ENCODE measurements at regions not wholly inside any gene's neighbourhood (a gene's known extent, or its start where the extent isn't known, plus 50 kb on each side); places are given as distances from the start of the nearest gene placed in this dataset.

GRCh38 chr1:30631700-30632099 lies 91.7 kb downstream of the MATN1 start:
- no peak for TF ChIP-seq FOXP2 (optimal IDR thresholded peaks at IDR 0.05; ENCODE audit: borderline replicate concordance, extremely low read depth, extremely low read length, insufficient read depth)
- TF ChIP-seq TAF1 (IDR thresholded peaks at IDR 0.05; ENCODE audit: borderline replicate concordance, insufficient read depth, low read length): no peak
- no peak for TF ChIP-seq REST (IDR thresholded peaks at IDR 0.05; ENCODE audit: insufficient read depth in 1 of 2, low read depth in 2 of 2, low read length in 2 of 2)
- TF ChIP-seq SIN3A (IDR thresholded peaks at IDR 0.05; ENCODE audit: borderline replicate concordance, insufficient read depth, low read length): no peak
- no peak for TF ChIP-seq POLR2AphosphoS5 (IDR thresholded peaks at IDR 0.05; ENCODE audit: low read depth, low read length)

- TF ChIP-seq TAF1 (IDR thresholded peaks at IDR 0.05; ENCODE audit: borderline replicate concordance, insufficient read depth, low read length) (no peak), FOXP2 (optimal IDR thresholded peaks at IDR 0.05; ENCODE audit: borderline replicate concordance, extremely low read depth, extremely low read length, insufficient read depth) (no peak), SIN3A (IDR thresholded peaks at IDR 0.05; ENCODE audit: borderline replicate concordance, insufficient read depth, low read length) (no peak), REST (IDR thresholded peaks at IDR 0.05; ENCODE audit: insufficient read depth in 1 of 2, low read depth in 2 of 2, low read length in 2 of 2) (no peak), POLR2AphosphoS5 (IDR thresholded peaks at IDR 0.05; ENCODE audit: low read depth, low read length) (no peak)
Measured at GRCh38 chr1:30629501-30629900, 93.9 kb downstream of the MATN1 start.

- no peak for TF ChIP-seq FOXP2 (optimal IDR thresholded peaks at IDR 0.05; ENCODE audit: borderline replicate concordance, extremely low read depth, extremely low read length, insufficient read depth)
- no peak for TF ChIP-seq TAF1 (IDR thresholded peaks at IDR 0.05; ENCODE audit: borderline replicate concordance, insufficient read depth, low read length)
- TF ChIP-seq SIN3A (IDR thresholded peaks at IDR 0.05; ENCODE audit: borderline replicate concordance, insufficient read depth, low read length): no peak
- TF ChIP-seq POLR2AphosphoS5 (IDR thresholded peaks at IDR 0.05; ENCODE audit: low read depth, low read length): no peak
- no peak for TF ChIP-seq REST (IDR thresholded peaks at IDR 0.05; ENCODE audit: insufficient read depth in 1 of 2, low read depth in 2 of 2, low read length in 2 of 2)
Measured at GRCh38 chr1:30627994-30628393, 95.4 kb downstream of the MATN1 start.

GRCh38 chr1:30627206-30627605 lies 96.2 kb downstream of the MATN1 start:
- TF ChIP-seq SIN3A (IDR thresholded peaks at IDR 0.05; ENCODE audit: borderline replicate concordance, insufficient read depth, low read length) (no peak), TAF1 (IDR thresholded peaks at IDR 0.05; ENCODE audit: borderline replicate concordance, insufficient read depth, low read length) (no peak), FOXP2 (optimal IDR thresholded peaks at IDR 0.05; ENCODE audit: borderline replicate concordance, extremely low read depth, extremely low read length, insufficient read depth) (no peak), REST (IDR thresholded peaks at IDR 0.05; ENCODE audit: insufficient read depth in 1 of 2, low read depth in 2 of 2, low read length in 2 of 2) (no peak), POLR2AphosphoS5 (IDR thresholded peaks at IDR 0.05; ENCODE audit: low read depth, low read length) (no peak)

- no peak for TF ChIP-seq SIN3A (IDR thresholded peaks at IDR 0.05; ENCODE audit: borderline replicate concordance, insufficient read depth, low read length)
- no peak for TF ChIP-seq POLR2AphosphoS5 (IDR thresholded peaks at IDR 0.05; ENCODE audit: low read depth, low read length)
- no peak for TF ChIP-seq FOXP2 (optimal IDR thresholded peaks at IDR 0.05; ENCODE audit: borderline replicate concordance, extremely low read depth, extremely low read length, insufficient read depth)
- TF ChIP-seq REST (IDR thresholded peaks at IDR 0.05; ENCODE audit: insufficient read depth in 1 of 2, low read depth in 2 of 2, low read length in 2 of 2): no peak
- TF ChIP-seq TAF1 (IDR thresholded peaks at IDR 0.05; ENCODE audit: borderline replicate concordance, insufficient read depth, low read length): no peak
Measured at GRCh38 chr1:30623431-30623830, 100.0 kb downstream of the MATN1 start.

Measured in PFSK-1 (cell line).